ENCODE measurements at regions not wholly inside any gene's neighbourhood (a gene's known extent, or its start where the extent isn't known, plus 50 kb on each side); places are given as distances from the start of the nearest gene placed in this dataset.
A peak's percentile ranks its signal among the peaks of the same experiment; 100 is the strongest.
"Not testable (repeated sequence)": the region's sequence is repeated elsewhere in the genome, so short reads cannot be mapped to it uniquely, and the experiment has no call there.

DNA sequence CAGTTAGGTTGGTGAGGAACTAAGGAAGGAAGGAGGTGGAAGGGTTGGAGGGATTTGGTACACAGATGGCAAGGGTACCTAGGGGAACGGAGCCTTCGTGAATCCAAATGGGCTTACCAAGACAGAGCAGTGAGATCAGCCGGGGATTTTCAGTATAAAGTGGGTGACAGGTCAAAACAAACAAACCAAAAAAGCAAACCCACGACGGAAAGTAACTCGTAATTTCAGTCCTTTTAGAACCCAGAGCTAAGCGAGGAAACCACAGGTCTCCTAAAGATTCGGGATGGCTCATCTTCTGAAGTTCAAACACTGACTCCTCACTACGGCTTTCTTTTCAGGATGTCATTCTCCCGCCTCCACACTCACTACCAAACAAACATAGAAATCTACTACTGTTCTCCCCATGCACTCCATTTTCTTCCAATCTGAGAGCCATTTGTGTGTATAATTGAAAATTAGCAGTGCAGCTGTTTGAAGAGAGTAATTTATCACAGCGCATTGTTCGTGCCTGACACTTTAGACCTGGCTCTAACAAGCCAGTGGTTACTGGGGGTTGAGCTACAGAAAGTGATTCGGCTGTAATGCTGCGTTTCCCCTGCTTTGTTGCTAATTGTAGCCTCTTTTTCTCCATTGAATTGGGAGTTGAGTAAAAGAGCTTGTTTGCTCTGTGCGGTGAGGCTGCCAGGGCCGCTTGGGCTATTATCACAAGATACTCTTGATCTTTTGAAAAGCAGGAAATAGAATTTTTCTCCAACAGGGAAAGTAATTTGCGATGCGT is 64.7 kb upstream of the CCDC39 start:
- DNase-seq (ENCODE audit: low read depth) = no peak

DNA sequence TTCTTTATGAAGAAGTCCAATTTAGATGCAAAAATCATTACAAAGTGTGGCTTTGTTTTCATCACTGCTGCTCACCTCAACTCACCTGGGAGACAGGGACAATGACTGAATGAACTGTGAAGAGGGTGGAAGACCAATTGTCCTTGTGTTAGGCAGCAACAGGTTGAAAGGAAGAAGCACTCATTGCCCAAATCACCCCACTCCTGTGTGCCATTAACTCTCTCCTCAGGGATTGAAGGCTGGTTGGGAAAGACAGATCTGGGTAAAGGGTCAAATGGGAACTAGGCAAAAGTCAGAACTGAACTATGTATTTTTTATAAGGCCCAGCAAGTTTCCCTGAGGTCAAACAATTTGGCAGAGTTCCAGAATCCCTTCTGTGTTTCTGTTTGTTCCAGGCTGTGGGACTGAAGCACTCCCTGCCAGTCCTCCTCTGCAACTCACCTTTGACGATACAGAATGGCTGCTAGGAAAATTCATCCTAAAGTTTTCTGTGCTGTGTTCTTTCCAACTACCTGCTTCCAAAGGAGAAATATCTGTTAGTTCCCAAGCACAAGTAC is 68.6 kb upstream of the CCDC39 start:
- no peak for DNase-seq (ENCODE audit: low read depth)

DNA sequence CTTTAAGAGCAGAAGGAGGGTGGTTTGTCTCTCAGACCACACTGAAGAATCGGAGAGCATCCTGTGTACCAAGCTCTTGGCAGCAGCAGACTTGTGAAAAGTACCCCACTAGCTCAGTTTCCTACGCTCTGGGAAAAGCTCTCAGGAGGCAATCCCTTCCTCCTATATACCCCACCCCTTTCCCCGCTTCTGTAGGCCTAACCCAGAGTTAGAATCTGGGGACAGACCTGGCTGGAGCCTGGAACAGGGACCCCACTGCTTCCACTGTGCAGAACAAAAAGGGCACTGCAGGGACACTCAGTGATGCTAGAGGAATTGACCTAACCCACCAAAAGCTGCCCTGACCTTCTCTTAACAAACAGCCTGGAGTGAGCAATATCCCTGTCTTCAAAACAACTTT is 70.0 kb upstream of the CCDC39 start:
- DNase-seq (ENCODE audit: low read depth) = no peak

DNA sequence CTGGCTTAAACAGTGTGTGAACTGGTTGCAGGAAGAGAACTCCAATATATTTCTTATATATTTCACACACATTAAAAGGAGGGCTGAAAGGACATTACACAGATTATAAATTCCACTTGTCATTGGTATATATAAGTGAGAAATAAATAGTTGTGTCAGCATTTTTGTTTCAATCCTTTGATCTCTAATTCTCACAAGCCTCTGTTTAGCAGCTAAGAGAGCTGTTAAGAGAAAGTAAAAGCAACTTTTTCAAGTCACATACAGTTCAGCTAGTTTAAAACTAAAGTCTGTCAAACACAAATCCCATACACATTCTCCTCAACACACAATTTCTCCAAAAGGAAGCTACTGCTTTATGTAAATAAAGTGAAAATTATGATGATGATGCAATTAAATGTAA is 70.5 kb upstream of the CCDC39 start:
- DNase-seq (ENCODE audit: low read depth) = no peak

DNA sequence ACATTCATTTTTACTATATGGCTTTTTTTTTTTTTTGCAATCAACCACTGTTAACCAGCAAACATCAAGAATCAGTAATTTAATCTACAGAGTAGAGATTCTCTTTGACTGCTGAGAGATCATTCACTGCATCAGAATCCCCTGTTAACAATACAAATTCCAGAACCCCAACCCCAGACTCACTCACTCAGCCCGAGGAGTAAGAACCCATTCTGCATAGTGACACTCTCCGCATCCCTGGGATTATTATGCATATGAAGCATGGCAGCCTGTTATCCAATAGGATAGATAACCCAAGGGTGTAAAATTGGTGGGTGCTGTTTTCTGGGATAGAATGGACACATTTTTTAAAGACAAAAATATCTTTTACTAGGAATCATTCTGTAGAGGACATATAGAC is 76.3 kb upstream of the CCDC39 start:
- no peak for DNase-seq (ENCODE audit: low read depth)

DNA sequence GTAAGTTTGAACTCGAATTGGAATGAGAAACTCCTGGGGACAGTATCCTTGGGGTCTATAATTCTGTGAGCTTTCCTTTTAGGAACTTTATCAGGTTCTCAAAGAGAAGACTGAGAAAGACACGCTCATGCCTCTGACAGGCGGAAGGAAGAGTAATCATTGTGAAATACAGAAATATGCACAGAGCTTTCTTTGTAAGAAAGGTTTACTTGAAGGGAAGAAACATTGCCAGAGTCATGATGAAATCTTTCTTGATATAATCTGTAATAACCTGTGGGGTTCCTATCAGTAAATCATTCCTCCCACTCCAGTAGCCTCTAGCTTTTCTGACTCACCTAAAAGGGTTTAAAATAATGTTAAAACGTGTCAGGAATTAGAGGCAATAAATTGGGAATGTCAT is 83.6 kb upstream of the CCDC39 start:
- DNase-seq (ENCODE audit: low read depth) = no peak

DNA sequence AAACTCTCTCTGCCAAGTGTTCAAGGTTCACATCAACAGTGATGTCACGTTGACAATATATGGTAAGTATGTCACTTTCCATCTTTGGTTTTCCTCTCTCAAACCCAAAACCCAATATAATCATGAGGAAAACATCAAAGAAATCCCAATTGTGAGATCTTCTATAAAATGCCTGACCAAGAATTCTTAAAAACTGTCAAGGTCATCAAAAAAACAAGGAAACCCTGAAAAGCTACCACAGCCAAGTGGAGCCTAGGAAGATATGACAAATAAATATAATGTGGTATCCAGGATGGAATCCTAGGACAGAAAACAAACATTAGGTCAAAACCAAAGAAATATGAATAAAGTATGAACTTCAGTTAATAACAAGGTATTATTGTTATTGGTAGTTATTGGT is 85.2 kb upstream of the CCDC39 start:
- DNase-seq (ENCODE audit: low read depth) = no peak

DNA sequence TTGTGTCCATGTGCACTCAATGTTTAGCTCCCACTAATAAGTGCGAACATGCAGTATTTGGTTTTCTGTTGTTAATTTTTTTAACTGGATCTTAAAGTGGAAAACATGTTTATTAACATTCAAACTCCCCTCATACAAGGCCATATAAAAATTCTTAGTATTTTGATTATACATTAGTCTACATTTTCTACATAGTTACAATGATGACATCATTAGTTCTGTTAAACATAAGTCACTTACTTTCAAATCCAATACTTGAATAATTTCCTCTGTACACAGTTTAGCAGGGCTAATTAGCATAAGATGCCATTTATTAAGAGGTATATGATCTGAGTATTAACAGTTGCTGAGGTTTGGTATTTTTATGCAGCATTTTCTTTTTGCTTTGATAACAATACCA is 91.3 kb upstream of the CCDC39 start:
- no peak for DNase-seq (ENCODE audit: low read depth)

DNA sequence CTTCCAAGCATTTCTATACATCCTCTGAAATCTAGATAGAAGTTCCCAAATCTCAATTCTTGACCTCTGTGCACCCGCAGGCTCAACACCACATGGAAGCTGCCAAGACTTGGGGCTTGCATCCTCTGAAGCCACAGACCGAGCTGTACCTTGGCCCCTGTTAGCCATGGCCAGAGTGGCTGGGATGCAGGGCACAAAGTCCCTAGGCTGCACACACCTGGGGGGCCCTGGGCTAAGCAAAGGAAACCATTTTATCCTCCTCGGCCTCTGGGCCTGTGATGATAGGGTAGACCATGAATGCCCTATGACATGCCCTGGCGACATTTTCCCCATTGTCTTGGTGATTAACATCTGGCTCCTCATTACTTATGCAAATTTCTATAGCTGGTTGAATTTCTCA is 97.1 kb upstream of the CCDC39 start:
- DNase-seq (ENCODE audit: low read depth) = no peak

DNA sequence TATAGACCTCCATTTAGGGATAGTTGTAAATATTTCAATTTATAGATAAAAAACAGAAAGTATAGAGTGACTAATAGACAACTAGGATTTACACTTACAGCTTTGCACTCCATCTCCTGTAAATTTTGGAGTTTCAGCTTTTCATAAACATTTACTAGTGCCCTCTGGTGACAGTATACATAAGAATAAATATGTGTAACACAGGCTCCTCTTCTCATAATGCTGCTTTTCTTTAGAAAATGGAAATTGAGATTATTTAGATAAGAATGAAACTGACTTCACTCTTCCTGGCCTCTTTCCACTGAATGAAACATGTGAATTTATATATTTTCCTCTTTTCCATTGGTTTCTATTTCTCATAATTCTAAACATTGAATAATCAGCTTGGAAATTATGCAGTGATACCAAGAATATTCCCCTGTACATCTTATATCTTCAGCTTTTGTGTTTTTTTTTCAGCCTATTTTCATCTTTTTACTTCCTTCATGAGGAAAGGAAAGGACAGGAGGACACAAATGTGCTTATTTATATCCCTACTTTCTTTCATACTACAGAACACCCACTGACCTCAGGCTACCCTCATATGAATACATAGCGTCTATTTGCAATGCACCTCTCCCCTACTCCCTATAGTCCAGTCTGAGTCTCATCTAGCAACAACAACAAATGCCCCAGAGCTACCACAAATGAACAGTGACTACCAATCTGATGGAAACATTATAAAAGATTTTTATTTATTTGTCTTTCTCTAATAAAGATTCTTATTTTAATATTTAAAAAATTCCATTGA is 103.1 kb upstream of the CCDC39 start:
- no peak for DNase-seq (ENCODE audit: low read depth)

DNA sequence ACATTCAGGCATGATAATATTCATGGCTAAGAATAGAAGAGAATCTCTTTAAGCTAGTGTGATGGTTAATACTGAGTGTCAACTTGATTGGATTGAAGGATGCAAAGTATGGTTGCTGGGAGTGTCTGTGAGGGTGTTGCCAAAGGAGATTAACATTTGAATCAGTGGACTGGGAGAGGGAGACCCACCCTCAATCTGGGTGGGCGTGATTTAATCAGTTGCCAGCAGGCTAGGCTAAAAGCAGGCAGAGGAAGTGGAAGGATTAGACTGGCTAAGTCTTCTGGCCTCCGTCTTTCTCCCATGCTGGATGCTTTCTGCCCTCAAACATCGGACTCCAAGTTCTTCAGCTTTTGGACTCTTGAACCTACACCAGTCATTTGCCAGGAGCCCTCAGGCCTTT is 106.9 kb upstream of the CCDC39 start:
- DNase-seq (ENCODE audit: low read depth) = not testable (repeated sequence)

DNA sequence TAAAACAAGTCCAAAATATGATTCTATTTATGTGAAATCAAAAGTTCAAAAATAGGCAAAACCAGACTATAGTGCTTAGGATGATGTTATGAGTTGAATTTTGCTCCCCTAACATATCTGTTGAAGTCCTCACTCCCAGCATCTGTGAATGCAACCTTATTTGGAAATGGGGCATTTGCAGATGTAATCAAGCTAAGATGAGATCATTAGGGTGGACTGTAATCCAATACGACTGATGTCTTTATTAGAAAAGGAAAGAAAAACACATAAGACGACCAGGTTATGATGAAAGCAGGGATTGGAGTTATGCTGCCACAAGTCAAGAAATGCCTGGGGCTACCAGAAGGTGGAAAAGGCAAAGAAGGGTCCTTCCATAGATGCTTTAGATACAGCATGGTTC is 110.5 kb upstream of the CCDC39 start:
- no peak for DNase-seq (ENCODE audit: low read depth)

DNA sequence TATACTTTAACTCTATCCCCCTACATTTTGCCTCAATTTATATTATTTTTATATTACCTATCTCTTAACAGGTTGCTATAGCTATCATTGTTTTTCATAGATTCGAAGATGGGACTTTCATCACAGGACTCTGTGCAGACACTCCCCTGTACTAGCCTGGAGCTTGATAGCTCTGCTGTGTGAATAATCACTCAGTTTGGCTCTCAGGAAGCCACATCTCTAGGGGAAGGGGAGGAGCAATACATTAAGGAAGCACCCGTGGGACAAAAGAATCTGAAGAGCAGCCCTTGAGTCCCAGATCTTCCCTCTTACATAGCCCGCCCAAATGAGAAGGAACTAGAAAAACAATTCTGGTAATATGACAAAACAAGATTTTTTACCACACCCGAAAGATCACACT is 114.3 kb upstream of the FXR1 start:
- DNase-seq (ENCODE audit: low read depth) = no peak

DNA sequence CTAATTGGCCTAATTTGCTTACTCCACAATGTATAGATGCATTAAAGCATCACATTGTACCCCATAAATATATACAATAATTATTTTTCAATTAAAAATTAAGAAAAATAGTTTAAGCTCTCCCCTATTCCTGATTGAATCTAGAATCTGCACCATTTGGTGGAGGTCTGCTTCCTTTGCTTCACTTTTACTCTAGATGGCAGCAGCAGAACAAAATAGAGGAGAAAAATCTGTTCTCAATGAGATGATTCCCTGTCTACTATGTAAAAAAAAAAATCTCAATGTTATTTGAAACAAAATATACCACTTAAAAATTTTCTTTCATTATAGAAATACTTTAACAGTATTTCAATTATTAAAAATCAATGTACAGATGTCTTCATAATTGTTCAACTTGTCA is 109.6 kb upstream of the FXR1 start:
- DNase-seq (ENCODE audit: low read depth) = peak; percentile 29

DNA sequence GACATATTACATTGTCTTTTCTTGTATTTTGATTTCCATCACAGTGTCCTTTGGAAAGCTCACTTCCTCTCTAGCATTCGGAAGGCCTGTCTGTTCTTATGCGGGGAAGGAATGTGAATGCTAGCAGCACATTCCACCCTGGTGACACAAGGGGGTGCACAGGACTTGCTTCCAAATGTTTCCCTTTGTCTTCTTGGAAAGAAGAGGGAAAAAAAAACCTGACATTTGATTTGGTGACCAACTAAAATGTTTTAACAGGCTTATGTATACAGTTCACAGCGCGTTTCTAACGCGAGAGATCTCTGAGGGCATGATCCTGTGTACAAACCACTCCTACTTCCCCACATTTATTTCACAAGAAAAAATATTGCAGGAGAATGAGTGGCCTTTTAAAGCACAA is 107.6 kb upstream of the FXR1 start:
- DNase-seq (ENCODE audit: low read depth) = peak; percentile 43

DNA sequence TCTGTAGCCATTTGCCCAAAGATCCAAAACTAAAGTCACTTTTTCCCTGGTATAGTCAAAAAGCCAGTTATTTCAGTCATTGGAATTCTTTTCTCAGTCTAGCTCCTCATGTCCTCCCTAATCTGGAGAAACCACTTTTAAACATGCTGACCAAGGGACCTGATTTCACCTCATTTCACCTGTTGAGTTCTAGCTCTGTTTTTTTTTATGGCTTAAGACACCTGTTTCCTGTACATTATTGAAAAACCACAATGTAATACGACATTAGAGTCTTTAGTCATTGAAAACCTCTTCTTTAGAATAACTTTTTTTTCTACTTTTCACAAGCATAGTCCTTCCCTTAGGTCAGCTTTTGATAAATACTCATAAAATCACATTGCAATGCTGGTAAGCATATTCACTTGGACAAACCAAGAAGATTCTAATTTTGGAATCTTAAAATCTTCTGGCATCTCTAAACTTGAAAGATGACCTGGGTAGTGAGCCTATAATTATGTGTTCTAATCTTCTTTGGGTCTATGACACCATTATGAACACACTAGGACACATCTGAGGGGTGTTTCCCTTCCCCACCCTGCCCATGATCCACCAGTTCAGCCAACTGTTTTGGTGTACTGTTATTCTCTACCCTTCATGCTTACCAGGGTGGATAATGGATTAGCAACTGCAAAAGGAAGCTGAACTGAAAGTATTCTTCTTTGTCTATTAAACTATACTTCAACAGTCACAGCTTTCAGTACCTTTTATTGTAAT is 103.5 kb upstream of the FXR1 start:
- no peak for DNase-seq (ENCODE audit: low read depth)

DNA sequence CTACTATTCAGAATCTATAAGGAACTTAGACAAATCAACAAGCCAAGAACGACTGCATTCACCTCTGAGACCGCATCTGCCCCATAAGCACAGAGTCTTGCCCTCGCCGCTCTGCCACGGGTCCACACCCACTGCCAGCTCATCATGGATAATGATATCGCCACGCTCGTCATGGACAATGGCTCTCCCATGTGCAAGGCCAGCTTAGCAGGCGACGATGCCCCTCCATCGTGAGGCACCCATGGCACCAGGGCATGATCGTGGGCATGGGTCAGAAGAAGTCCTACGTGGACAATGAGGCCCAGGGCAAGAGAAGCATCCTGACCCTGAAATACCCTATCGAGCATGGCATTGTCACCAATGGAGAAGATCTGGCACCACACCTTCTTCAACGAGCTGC is 92.1 kb upstream of the FXR1 start:
- DNase-seq (ENCODE audit: low read depth) = no peak

DNA sequence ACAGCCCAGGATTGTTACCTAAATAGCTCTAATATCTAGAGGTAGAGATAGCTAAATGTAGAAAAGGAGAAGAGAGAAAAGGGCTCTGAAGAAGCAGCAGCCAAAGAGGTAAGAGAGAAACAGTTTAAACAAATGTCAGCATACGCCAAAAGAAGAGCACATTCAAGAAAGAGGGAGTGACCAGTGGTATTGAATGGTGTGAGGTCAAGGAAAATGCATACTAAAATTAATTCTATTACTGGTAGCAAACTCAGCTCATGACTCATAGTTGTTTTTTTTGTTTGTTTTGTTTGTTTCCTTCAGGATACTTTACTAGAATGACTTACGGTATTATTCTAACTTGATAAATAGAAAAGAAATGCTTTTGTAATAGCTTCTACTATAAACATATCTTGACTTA is 86.5 kb upstream of the FXR1 start:
- DNase-seq (ENCODE audit: low read depth) = peak; percentile 0

DNA sequence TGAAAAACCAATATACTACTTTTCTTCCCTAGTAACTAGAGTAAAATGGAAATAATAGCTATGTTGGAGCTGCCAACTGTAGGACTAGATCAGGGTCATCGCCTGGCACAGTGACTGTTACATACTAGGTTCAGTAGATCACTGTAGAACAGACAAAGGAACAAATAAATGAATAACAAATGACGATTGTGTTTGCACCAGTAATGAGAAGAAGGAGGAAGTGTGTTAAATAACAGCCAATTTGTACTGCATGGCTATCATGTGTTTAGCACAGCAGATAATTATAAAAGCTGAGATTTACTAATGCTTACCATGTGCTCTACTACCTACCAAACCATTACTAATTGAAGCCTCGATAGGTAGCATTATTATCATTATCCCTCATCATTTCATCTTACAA is 85.3 kb upstream of the FXR1 start:
- no peak for DNase-seq (ENCODE audit: low read depth)

DNA sequence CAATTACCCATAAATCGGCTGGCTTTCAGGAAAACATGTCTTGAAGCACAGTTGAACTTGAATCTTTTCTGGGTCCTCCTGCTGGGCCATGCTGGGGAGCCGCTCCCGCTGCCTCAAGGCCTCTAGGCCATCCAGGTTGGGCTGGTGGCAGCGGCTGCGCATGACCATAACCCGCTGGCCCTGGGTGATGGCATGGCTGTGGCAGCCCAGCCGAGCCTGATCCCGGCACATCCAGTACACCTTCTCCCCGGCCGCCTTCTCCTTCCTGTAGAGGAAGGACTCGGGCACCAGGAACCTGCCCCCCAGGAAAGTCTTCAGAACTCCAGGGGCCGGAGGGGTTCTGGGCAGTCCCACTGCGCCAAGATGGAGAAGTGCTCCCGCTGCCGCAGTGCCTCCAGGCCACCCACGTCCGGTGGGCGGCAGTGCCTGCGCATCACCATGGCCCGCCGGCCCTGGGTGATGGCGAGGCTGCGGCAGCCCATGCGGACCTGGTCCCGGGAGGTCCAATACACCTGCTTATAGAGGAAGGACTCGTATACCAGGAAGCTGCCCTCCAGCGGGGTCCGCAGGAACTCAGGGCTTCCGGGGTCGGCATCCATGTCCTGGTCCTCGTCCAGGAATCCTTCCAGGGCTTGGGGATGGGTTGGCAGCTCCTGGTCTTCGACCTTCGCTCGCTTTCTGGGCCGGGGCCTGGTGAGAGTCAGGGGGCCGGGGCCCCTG is 84.3 kb upstream of the FXR1 start:
- DNase-seq (ENCODE audit: low read depth) = no peak

DNA sequence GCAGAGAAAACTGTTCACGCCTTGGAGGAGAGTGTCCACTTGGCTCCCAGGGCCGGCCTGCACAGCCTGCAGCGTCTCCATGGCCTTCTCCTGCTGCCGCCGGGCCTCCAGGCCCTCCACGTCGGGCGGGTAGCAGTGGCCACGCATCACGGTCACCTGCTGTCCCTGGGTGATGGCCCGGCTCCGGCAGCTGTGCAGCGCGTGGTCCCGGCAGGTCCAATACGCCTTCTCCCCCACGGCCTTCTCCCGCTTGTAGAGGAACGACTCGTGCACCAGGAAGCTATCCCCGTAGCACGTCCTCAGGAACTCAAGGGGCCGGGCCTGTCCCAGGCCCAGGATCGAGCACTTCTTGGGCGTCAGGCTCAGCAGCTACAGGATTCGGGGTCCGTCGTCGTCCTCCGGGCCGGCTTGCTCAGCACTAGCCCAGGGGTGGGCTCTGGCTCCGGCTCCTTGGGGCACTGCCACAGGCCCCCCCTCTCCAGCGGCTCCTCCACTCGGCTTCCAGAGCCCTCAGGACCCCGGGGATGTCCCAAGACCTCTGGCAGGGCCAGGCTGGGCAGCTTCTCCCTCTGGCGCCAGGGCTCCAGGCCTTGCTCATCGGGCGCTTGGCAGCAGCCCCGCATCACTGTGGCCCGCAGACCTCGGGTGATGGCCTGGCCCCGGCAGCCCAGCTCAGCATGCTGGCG is 83.6 kb upstream of the FXR1 start:
- no peak for DNase-seq (ENCODE audit: low read depth)
